OCI-LY1 (cell line): ENCODE measurements at regions not wholly inside any gene's neighbourhood (a gene's known extent, or its start where the extent isn't known, plus 50 kb on each side); places are given as distances from the start of the nearest gene placed in this dataset.

ENCODE experiments used
- CTCF ChIP-seq: fragments of 200-600 bp; sonication (generic), shearing (Covaris generic); IDR thresholded peaks from 2 replicates; pipeline ENCODE4 v1.5.1; 2017; ENCODE audit warnings: mild to moderate bottlenecking, antibody characterized with exemption, low read length, moderate library complexity, mixed read lengths
- EZH2 ChIP-seq: fragments of 200-600 bp; sonication (generic), shearing (Covaris generic); IDR thresholded peaks from 2 replicates; pipeline ENCODE4 v1.8.0; 2017; ENCODE audit warnings: borderline replicate concordance, mixed run types, mild to moderate bottlenecking, antibody characterized with exemption, low read length, moderate library complexity, mixed read lengths

DNA sequence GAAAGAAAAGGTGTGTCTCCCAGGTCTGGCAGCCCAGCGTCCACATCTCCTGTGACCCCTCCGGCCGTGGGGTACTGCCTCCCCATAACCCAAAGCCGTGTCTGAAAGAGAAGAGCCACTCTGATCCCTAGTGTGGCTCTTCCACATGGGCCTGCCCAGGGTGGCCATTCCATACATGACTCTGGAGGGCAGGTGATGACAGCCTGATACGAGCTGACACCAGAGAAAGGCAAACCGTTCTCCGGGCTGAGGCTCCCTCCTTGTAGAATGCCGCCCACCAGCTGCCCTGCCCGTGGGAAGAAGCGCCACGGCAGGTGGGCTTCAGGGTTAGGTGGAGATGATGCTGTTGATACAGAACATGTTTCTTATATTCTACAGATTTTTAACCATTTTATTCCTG lies 451.6 kb upstream of the SALL3 start:
- TF ChIP-seq CTCF (no peak), EZH2 (no peak)
